Thyroid gland (tissue), 4 donors: ENCODE measurements at regions not wholly inside any gene's neighbourhood (a gene's known extent, or its start where the extent isn't known, plus 50 kb on each side); places are given as distances from the start of the nearest gene placed in this dataset.
"Not testable (repeated sequence)": the region's sequence is repeated elsewhere in the genome, so short reads cannot be mapped to it uniquely, and the experiment has no call there.

Experiments
- DNase-seq, 2 donors: peaks; one replicate each; pipeline ENCODE4 v3.0.0-alpha.2; 2019
- H3K27ac ChIP-seq, 3 donors: fragments of 200-600 bp; sonication (generic); 1 replicate in 2 of 3; 2 replicates in 1 of 3; pipeline ENCODE4 v1.5.1; 2016 to 2019; ENCODE audit warnings: mild to moderate bottlenecking in 1 of 3, moderate library complexity in 1 of 3
- H3K27me3 ChIP-seq: fragments of 200-600 bp; sonication (generic); one replicate; pipeline ENCODE4 v1.5.1; 2019
- H3K36me3 ChIP-seq, 2 donors: fragments of 200-600 bp; sonication (generic); one replicate each; pipeline ENCODE4 v1.5.1; 2016 to 2019
- H3K4me1 ChIP-seq, 2 donors: fragments of 200-600 bp; sonication (generic); one replicate each; pipeline ENCODE4 v1.5.1; 2017 to 2019
- H3K4me3 ChIP-seq, 3 donors: fragments of 200-600 bp; sonication (generic); replicated peaks in 1 of 3; 1 replicate in 2 of 3; 2 replicates in 1 of 3; pipeline ENCODE4 v1.5.1; 2016; ENCODE audit warnings: mild to moderate bottlenecking in 1 of 3
- H3K9me3 ChIP-seq: fragments of 200-600 bp; sonication (generic); one replicate; pipeline ENCODE4 v1.5.1; 2017
- POLR2A ChIP-seq, 2 donors: fragments of 450-650 bp; IDR thresholded peaks; one replicate each; pipeline ENCODE4 v1.6.1; 2017; ENCODE audit warnings: antibody characterized with exemption in 2 of 2, mild to moderate bottlenecking in 2 of 2, moderate library complexity in 1 of 2
- WGBS, 2 donors: methylation state at CpG; one replicate each; pipeline ENCODE4 v1.1.5; 2017; 5-methylcytosine and 5-hydroxymethylcytosine counted together
- intact Hi-C: fragments of 100-400 bp; cut with DNase I; formaldehyde crosslinking; loops from one replicate; pipeline ENCODE4 v1.15.1; 2023
- TF ChIP-seq, protein P1 (sequence below), 6 experiments: fragments of 200-600 bp in 3 of 6; fragments of 450-650 bp in 3 of 6; sonication (generic) in 3 of 6; IDR thresholded peaks; one replicate each; pipeline ENCODE4 v1.5.1; 2016 to 2019; ENCODE audit warnings: antibody characterized with exemption in 6 of 6, mild to moderate bottlenecking in 2 of 6, inconsistent platforms in 1 of 6, moderate library complexity in 1 of 6

DNA sequence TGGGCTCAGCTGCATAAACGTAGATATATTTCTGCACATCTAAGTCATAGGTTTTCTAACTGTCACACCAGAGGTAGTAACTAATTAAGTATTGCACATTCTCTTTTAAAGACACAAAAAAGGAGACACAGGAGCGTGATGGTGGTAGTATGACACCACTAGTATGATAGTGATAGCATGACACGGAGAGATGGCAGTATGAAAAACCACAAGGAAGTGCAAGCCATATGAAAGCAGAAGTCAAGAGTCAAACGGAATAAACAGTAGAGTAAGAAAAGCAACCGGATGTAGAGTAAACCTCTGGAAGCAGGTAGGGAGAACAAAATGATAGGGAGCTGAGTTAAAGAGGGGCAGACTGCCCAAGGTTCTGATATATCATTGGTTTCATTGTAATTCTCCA is 382.2 kb upstream of the INTU start:
- WGBS, 2 donors: 85 to 91% methylated on average over 5 of the region's 5 CpGs
- no peak for DNase-seq
- no peak overlapping the region for H3K4me3 ChIP-seq
- H3K27me3 ChIP-seq: no peaks in the 10 kb centered on the region
- H3K36me3 ChIP-seq: no peaks in the 10 kb centered on the region
- no peak for TF ChIP-seq POLR2A (IDR thresholded peaks at IDR 0.05)
- TF ChIP-seq, protein P1, sequence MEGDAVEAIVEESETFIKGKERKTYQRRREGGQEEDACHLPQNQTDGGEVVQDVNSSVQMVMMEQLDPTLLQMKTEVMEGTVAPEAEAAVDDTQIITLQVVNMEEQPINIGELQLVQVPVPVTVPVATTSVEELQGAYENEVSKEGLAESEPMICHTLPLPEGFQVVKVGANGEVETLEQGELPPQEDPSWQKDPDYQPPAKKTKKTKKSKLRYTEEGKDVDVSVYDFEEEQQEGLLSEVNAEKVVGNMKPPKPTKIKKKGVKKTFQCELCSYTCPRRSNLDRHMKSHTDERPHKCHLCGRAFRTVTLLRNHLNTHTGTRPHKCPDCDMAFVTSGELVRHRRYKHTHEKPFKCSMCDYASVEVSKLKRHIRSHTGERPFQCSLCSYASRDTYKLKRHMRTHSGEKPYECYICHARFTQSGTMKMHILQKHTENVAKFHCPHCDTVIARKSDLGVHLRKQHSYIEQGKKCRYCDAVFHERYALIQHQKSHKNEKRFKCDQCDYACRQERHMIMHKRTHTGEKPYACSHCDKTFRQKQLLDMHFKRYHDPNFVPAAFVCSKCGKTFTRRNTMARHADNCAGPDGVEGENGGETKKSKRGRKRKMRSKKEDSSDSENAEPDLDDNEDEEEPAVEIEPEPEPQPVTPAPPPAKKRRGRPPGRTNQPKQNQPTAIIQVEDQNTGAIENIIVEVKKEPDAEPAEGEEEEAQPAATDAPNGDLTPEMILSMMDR (IDR thresholded peaks at IDR 0.05): no peak
- no peaks in the 10 kb centered on the region for H3K4me1 ChIP-seq
- no peak overlapping the region for H3K27ac ChIP-seq
- intact Hi-C loops: no loop called here
- no peaks in the 10 kb centered on the region for H3K9me3 ChIP-seq

DNA sequence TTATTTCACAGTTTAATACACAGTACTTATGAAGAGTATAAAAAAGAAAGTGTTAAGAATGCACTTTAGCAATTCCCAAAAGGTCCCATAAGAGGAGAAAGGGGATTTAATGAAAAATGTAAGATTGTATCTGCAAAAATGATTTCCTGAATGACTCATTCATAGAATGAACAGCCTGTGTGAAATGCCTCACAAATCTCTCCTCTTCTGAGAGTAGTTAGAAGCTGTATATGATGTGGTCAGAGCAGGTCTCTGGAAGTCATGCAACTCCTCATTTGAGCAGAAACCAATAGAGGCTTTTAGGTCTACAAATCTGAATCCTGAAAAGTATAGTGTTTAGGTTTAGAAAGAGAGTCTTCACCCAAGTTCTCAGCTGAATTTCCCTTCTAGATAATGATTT is 381.3 kb upstream of the INTU start:
- Histone ChIP-seq H3K27me3 (no peaks in the 10 kb centered on the region), H3K4me1 (no peaks in the 10 kb centered on the region), H3K27ac (no peak overlapping the region), H3K9me3 (no peaks in the 10 kb centered on the region), H3K4me3 (no peak overlapping the region), H3K36me3 (no peaks in the 10 kb centered on the region)
- no peak for DNase-seq
- TF ChIP-seq, protein P1 (IDR thresholded peaks at IDR 0.05): no peak
- no peak for TF ChIP-seq POLR2A (IDR thresholded peaks at IDR 0.05)
- intact Hi-C loops: no loop called here

DNA sequence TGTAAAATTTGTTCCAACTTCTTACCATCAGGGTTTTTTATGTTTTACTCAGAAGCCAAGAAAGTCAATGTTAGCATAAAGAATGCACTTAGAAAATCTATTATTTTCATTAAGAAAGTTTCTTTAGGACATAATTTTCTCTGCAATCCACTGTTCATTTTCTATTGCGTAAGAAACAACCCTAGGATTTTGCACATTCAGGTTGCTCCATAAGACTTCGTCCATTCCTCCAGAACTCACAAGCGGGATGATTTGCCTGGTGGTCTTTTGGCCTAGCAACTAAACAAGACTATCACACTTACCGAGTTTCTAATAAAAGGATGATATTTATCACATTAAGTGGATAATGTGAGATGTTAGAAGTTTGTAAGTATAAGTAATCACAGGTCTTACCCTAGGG is 376.3 kb upstream of the INTU start:
- H3K4me1 ChIP-seq: peaks cover 0 to 2% of the 10 kb centered on the region in 2 donors
- H3K36me3 ChIP-seq: no peaks in the 10 kb centered on the region
- DNase-seq: no peak
- WGBS, 2 donors: 95 to 99% methylated on average over 4 of the region's 4 CpGs
- H3K27me3 ChIP-seq: no peaks in the 10 kb centered on the region
- no peak overlapping the region for H3K4me3 ChIP-seq
- TF ChIP-seq, protein P1 (IDR thresholded peaks at IDR 0.05): no peak
- TF ChIP-seq POLR2A (IDR thresholded peaks at IDR 0.05): no peak
- H3K9me3 ChIP-seq: no peaks in the 10 kb centered on the region
- no peak overlapping the region for H3K27ac ChIP-seq
- intact Hi-C loops: no loop called here

DNA sequence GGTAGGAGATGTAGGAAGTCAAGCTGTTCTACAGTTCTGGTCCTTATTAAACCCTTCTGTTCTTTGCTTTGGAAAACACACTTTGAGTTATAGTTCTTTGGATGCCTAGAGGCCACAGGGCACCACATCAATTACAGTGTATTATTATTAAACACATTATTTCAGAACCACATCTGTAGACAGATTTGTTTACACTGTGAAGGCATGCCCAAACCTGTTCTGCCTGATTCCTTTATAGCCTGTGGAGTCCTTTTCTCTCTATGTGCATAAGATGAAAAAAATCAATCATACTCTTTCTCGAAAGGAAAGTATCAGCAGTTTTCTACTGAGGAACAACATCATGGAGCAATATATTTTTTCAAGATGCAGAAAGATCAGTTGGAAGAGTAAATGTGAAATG is 371.3 kb upstream of the INTU start:
- peaks cover 0 to 5% of the 10 kb centered on the region in 2 donors for H3K4me1 ChIP-seq
- H3K27me3 ChIP-seq: no peaks in the 10 kb centered on the region
- H3K4me3 ChIP-seq: no peak overlapping the region
- WGBS, 2 donors: 42 to 53% methylated on average over 1 of the region's 1 CpG
- intact Hi-C loops: no loop called here
- no peak overlapping the region for H3K27ac ChIP-seq
- TF ChIP-seq, protein P1 (IDR thresholded peaks at IDR 0.05): no peak
- TF ChIP-seq POLR2A (IDR thresholded peaks at IDR 0.05): no peak
- no peaks in the 10 kb centered on the region for H3K9me3 ChIP-seq
- H3K36me3 ChIP-seq: no peaks in the 10 kb centered on the region
- DNase-seq: no peak

DNA sequence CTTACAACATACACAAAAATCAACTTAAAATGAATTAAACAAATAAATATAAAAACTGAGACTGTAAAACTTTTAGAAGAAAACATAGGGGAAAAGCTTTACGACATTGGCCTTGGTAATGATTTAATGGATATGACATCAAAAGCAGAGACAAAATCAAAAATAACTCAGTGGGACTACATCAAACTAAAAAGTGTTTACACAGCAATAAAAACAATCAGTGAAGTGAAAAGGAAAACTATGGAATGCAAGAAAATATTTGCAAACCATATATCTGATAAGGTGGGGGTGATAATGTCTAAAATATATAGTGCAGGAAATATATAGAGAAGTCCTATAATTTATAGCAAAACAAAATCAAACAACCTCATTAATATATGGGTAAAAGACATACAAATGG is 364.4 kb upstream of the INTU start:
- Histone ChIP-seq H3K4me1 (no peaks in the 10 kb centered on the region), H3K27me3 (no peaks in the 10 kb centered on the region), H3K27ac (no peak overlapping the region), H3K36me3 (no peaks in the 10 kb centered on the region), H3K9me3 (no peaks in the 10 kb centered on the region), H3K4me3 (no peak overlapping the region)
- intact Hi-C loops: no loop called here
- DNase-seq: no peak
- TF ChIP-seq, protein P1 (IDR thresholded peaks at IDR 0.05): no peak
- no peak for TF ChIP-seq POLR2A (IDR thresholded peaks at IDR 0.05)
- 95 to 98% methylated on average over 1 of the region's 1 CpG for WGBS, 2 donors

DNA sequence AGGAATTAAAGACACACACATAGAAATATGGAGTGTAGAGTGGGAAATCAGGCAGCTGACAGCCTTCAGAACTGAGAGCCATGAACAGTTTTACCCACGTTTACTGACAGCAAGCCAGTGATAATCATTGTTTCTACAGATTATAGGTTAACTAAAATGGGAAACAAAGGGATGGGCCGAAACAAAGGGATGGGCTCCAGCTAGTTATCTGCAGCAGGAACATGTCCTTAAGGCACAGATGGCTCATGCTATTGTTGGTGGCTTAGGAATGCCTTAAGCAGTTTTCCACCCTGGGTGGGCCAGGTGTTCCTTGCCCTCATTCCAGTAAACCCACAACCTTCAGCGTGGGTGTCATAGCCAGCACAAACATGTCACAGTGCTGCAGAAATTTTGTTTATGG is 355.7 kb upstream of the INTU start:
- H3K4me3 ChIP-seq, H3K27ac ChIP-seq, H3K36me3 ChIP-seq, H3K9me3 ChIP-seq, H3K4me1 ChIP-seq, intact Hi-C loops, DNase-seq, H3K27me3 ChIP-seq: not testable (repeated sequence)
- 91 to 93% methylated on average over 3 of the region's 3 CpGs for WGBS, 2 donors
